Astrocyte (in vitro differentiated cells and primary cell): ENCODE measurements at regions not wholly inside any gene's neighbourhood (a gene's known extent, or its start where the extent isn't known, plus 50 kb on each side); places are given as distances from the start of the nearest gene placed in this dataset.

ENCODE experiments used
- DNase-seq: peaks from one replicate; pipeline ENCODE4 v3.0.0-alpha.2; 2010; ENCODE audit warnings: low read depth
- FAIRE-seq: peaks from 2 replicates; lab custom pipeline; 2011; peaks lifted over from hg19 to GRCh38; lab: Jason Lieb, UNC
- H2AFZ ChIP-seq: 2 replicates; pipeline ENCODE4 v1.6.0; 2012; ENCODE audit warnings: low read depth, low read length, inconsistent platforms
- H3K27ac ChIP-seq: 2 replicates; pipeline ENCODE4 v1.5.1; 2011; ENCODE audit warnings: low read depth, low read length, inconsistent platforms
- H3K27me3 ChIP-seq: 2 replicates; pipeline ENCODE4 v1.6.0; 2011; ENCODE audit warnings: low read length, inconsistent platforms; ENCODE audit not compliant: insufficient read depth
- H3K36me3 ChIP-seq: 2 replicates; pipeline ENCODE4 v1.5.1; 2011; ENCODE audit warnings: low read length, inconsistent platforms; ENCODE audit not compliant: insufficient read depth
- H3K4me1 ChIP-seq: 2 replicates; pipeline ENCODE4 v1.5.1; 2011; ENCODE audit warnings: low read length, inconsistent platforms; ENCODE audit not compliant: insufficient read depth
- H3K4me2 ChIP-seq: 2 replicates; pipeline ENCODE4 v1.6.0; 2012; ENCODE audit warnings: low read length, inconsistent platforms
- H3K4me3 ChIP-seq: 2 replicates; pipeline ENCODE4 v1.5.1; 2011; ENCODE audit warnings: low read depth, mild to moderate bottlenecking, low read length, inconsistent platforms; ENCODE audit not compliant: insufficient read depth
- H3K79me2 ChIP-seq: 2 replicates; pipeline ENCODE4 v1.6.0; 2012; ENCODE audit warnings: mild to moderate bottlenecking, low read length, inconsistent platforms; ENCODE audit not compliant: insufficient read depth
- H3K9ac ChIP-seq: 2 replicates; pipeline ENCODE4 v1.6.0; 2012; ENCODE audit warnings: mild to moderate bottlenecking, low read length, inconsistent platforms
- H3K9me3 ChIP-seq: 2 replicates; pipeline ENCODE4 v1.5.1; 2012; ENCODE audit warnings: low read depth, mild to moderate bottlenecking, low read length, inconsistent platforms; ENCODE audit not compliant: insufficient read depth
- H4K20me1 ChIP-seq: 2 replicates; pipeline ENCODE4 v1.6.0; 2012; ENCODE audit warnings: low read length, inconsistent platforms; ENCODE audit not compliant: insufficient read depth
- H3K27ac Mint-ChIP-seq: one replicate; pipeline ENCODE4 v1.8.0; 2021; ENCODE audit warnings: mild to moderate bottlenecking, mixed read lengths; ENCODE audit not compliant: unreplicated experiment
- H3K27me3 Mint-ChIP-seq: one replicate; pipeline ENCODE4 v1.8.0; 2021; ENCODE audit warnings: low read depth, mixed read lengths; ENCODE audit not compliant: unreplicated experiment
- H3K36me3 Mint-ChIP-seq: one replicate; pipeline ENCODE4 v1.8.0; 2021; ENCODE audit warnings: low read depth, mixed read lengths; ENCODE audit not compliant: unreplicated experiment
- H3K4me1 Mint-ChIP-seq: one replicate; pipeline ENCODE4 v1.8.0; 2021; ENCODE audit warnings: low read depth, mixed read lengths; ENCODE audit not compliant: unreplicated experiment
- H3K4me3 Mint-ChIP-seq: one replicate; pipeline ENCODE4 v1.8.0; 2021; ENCODE audit warnings: mild to moderate bottlenecking, moderate library complexity, mixed read lengths; ENCODE audit not compliant: unreplicated experiment
- H3K9me3 Mint-ChIP-seq: one replicate; pipeline ENCODE4 v1.8.0; 2021; ENCODE audit warnings: mild to moderate bottlenecking, mixed read lengths; ENCODE audit not compliant: unreplicated experiment
- CTCF ChIP-seq: IDR thresholded peaks from 2 replicates; pipeline ENCODE4 v1.5.1; 2011; ENCODE audit warnings: low read depth, mild to moderate bottlenecking, inconsistent platforms, low read length, moderate library complexity; ENCODE audit not compliant: insufficient read depth
- EZH2 ChIP-seq: IDR thresholded peaks from 2 replicates; pipeline ENCODE4 v1.6.1; 2012; ENCODE audit warnings: mild to moderate bottlenecking, low read length, inconsistent platforms; ENCODE audit not compliant: insufficient read depth

GRCh38 chr11:111021131-111021530 is 224.4 kb upstream of the POU2AF2 start:
- peaks cover 7% of the 10 kb centered on the region for H3K27me3 Mint-ChIP-seq
- H3K9me3 Mint-ChIP-seq: no peaks in the 10 kb centered on the region
- no peak overlapping the region for H3K9ac ChIP-seq
- H3K36me3 Mint-ChIP-seq: no peaks in the 10 kb centered on the region
- no peaks in the 10 kb centered on the region for H3K79me2 ChIP-seq
- no peak overlapping the region for H3K4me3 Mint-ChIP-seq
- H3K36me3 ChIP-seq: no peaks in the 10 kb centered on the region
- FAIRE-seq (no peak), DNase-seq (no peak)
- no peaks in the 10 kb centered on the region for H3K9me3 ChIP-seq
- no peak overlapping the region for H2AFZ ChIP-seq
- no peak overlapping the region for H3K27ac Mint-ChIP-seq
- no peak overlapping the region for H3K4me3 ChIP-seq
- no peaks in the 10 kb centered on the region for H3K27me3 ChIP-seq
- H3K4me1 Mint-ChIP-seq: no peaks in the 10 kb centered on the region
- H4K20me1 ChIP-seq: no peaks in the 10 kb centered on the region
- no peak overlapping the region for H3K4me2 ChIP-seq
- TF ChIP-seq CTCF (no peak), EZH2 (no peak)
- H3K27ac ChIP-seq: no peak overlapping the region
- H3K4me1 ChIP-seq: no peaks in the 10 kb centered on the region

DNA sequence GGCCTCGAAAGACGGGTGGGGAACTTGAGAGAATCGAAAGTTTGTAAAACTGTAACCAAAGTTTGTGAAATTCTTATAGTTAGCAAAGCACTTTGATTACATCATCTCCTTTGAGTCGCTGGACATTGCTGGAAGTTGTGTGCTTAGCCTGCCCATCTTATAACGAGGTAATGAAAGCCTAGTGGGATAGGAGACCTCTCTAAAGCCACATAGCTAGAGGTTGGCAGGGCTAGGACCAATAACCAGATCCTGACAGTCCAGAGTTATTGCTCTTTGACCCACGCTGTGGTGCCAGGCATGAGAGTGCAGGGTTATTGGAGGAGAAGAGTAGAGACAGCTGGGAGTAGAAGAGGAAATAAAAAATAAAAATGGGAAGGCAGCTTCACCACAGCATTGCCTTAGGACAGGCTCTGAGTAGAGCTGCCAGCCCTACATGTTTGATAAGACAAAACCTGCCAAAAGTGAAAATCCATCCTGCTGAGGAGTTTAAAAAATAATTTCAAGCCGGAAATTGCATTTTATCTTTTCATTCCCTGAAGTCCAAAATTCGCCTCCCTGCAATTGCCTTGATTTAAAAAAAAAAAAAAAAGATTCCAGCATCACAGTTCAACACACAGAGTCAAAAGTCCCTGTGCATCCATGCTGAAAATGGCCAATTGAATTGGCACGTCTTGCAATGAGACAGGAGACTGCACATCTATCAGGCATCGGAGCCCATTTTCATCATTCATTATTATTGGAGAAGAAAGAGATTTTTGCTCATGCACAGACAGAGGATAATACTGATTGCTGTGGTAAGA is 225.5 kb upstream of the POU2AF2 start:
- Histone ChIP-seq H3K36me3 (no peaks in the 10 kb centered on the region), H3K9ac (no peak overlapping the region), H3K4me2 (no peak overlapping the region), H3K9me3 (no peaks in the 10 kb centered on the region), H3K27ac (no peak overlapping the region), H2AFZ (no peak overlapping the region), H3K4me1 (no peaks in the 10 kb centered on the region), H3K4me3 (no peak overlapping the region), H3K27me3 (no peaks in the 10 kb centered on the region), H4K20me1 (no peaks in the 10 kb centered on the region), H3K79me2 (no peaks in the 10 kb centered on the region)
- no peaks in the 10 kb centered on the region for H3K36me3 Mint-ChIP-seq
- H3K9me3 Mint-ChIP-seq: no peaks in the 10 kb centered on the region
- peaks cover 4% of the 10 kb centered on the region for H3K27me3 Mint-ChIP-seq
- no peaks in the 10 kb centered on the region for H3K4me1 Mint-ChIP-seq
- FAIRE-seq (no peak), DNase-seq (no peak)
- TF ChIP-seq CTCF: no peak
- no peak for TF ChIP-seq EZH2
- no peak overlapping the region for H3K27ac Mint-ChIP-seq
- H3K4me3 Mint-ChIP-seq: no peak overlapping the region

DNA sequence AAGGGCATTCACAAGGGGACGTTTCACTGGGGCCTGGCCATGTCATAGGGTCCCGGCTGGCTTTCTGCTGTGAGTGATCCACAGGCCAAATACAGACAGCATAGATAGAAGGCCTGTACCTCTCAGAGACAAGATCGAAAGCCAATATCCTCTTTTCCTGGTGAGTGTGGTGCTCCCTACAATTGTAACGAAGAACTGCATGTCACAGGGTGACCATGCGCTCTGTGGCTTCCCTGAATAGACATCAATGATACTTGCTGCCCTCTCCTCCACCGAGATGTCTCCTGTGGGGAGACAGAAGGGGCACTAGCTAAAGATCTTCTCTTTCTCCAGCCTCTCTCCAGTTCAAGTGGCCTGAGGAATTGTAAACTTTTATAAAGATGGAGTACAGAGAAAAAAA is 226.1 kb upstream of the POU2AF2 start:
- Histone ChIP-seq H3K9me3 (no peaks in the 10 kb centered on the region), H3K4me2 (no peak overlapping the region), H3K36me3 (no peaks in the 10 kb centered on the region), H3K4me1 (no peaks in the 10 kb centered on the region), H3K27ac (no peak overlapping the region), H3K9ac (no peak overlapping the region), H3K4me3 (no peak overlapping the region), H4K20me1 (no peaks in the 10 kb centered on the region), H3K79me2 (no peaks in the 10 kb centered on the region), H2AFZ (no peak overlapping the region), H3K27me3 (peaks cover 2% of the 10 kb centered on the region)
- FAIRE-seq (no peak), DNase-seq (no peak)
- H3K36me3 Mint-ChIP-seq: no peaks in the 10 kb centered on the region
- no peak overlapping the region for H3K27ac Mint-ChIP-seq
- peaks cover 2% of the 10 kb centered on the region for H3K27me3 Mint-ChIP-seq
- H3K4me1 Mint-ChIP-seq: no peaks in the 10 kb centered on the region
- TF ChIP-seq CTCF (no peak), EZH2 (no peak)
- H3K9me3 Mint-ChIP-seq: no peaks in the 10 kb centered on the region
- H3K4me3 Mint-ChIP-seq: no peak overlapping the region
